DOHH2 (cell line): ENCODE measurements at regions not wholly inside any gene's neighbourhood (a gene's known extent, or its start where the extent isn't known, plus 50 kb on each side); places are given as distances from the start of the nearest gene placed in this dataset.

Experiments
- H3F3A ChIP-seq: fragments of 200-600 bp; sonication (generic), shearing (Covaris generic); 2 replicates; pipeline ENCODE4 v1.6.0; 2016; ENCODE audit warnings: antibody characterized with exemption, mild to moderate bottlenecking; ENCODE audit not compliant: control insufficient read depth, insufficient read depth
- H3K27ac ChIP-seq: fragments of 200-600 bp; sonication (generic); 2 replicates; pipeline ENCODE4 v1.5.1; 2014; ENCODE audit warnings: low read depth, mild to moderate bottlenecking, low read length, moderate library complexity
- H3K27me3 ChIP-seq: fragments of 200-600 bp; sonication (generic); 2 replicates; pipeline ENCODE4 v1.6.1; 2014; ENCODE audit warnings: mild to moderate bottlenecking, low read length, mixed read lengths; ENCODE audit not compliant: control insufficient read depth
- H3K36me3 ChIP-seq: fragments of 200-600 bp; sonication (generic); 2 replicates; pipeline ENCODE4 v1.6.1; 2014; ENCODE audit warnings: mild to moderate bottlenecking, low read length, moderate library complexity, mixed read lengths; ENCODE audit not compliant: control insufficient read depth
- H3K4me1 ChIP-seq: fragments of 200-600 bp; sonication (generic); 2 replicates; pipeline ENCODE4 v1.6.1; 2014; ENCODE audit warnings: mild to moderate bottlenecking, low read length, mixed read lengths; ENCODE audit not compliant: control insufficient read depth
- H3K4me2 ChIP-seq: fragments of 200-600 bp; sonication (generic); 2 replicates; pipeline ENCODE4 v1.6.0; 2014; ENCODE audit warnings: mild to moderate bottlenecking, low read length, moderate library complexity
- H3K4me3 ChIP-seq: fragments of 200-600 bp; sonication (generic); 2 replicates; pipeline ENCODE4 v1.5.1; 2014; ENCODE audit warnings: mild to moderate bottlenecking, low read length, mixed read lengths
- H3K79me2 ChIP-seq: fragments of 200-600 bp; sonication (generic); 2 replicates; pipeline ENCODE4 v1.6.1; 2014; ENCODE audit warnings: mild to moderate bottlenecking, low read length, mixed read lengths; ENCODE audit not compliant: control insufficient read depth
- H3K9me2 ChIP-seq: fragments of 200-600 bp; sonication (generic); replicated peaks from 2 replicates; pipeline ENCODE4 v1.6.1; 2014; ENCODE audit warnings: mild to moderate bottlenecking, low read length, mixed read lengths; ENCODE audit not compliant: control insufficient read depth
- H3K9me3 ChIP-seq: fragments of 200-600 bp; sonication (generic); 2 replicates; pipeline ENCODE4 v1.6.1; 2014; ENCODE audit warnings: antibody characterized with exemption, low read length, mixed read lengths; ENCODE audit not compliant: control insufficient read depth, insufficient read depth
- H4K20me1 ChIP-seq: fragments of 200-600 bp; sonication (generic); 2 replicates; pipeline ENCODE4 v1.6.0; 2014; ENCODE audit warnings: low read depth, mild to moderate bottlenecking, antibody characterized with exemption, low read length, moderate library complexity; ENCODE audit not compliant: control insufficient read depth, insufficient read depth
- CTCF ChIP-seq: fragments of 200-600 bp; sonication (generic); IDR thresholded peaks from one replicate; pipeline ENCODE4 v1.5.1; 2014; ENCODE audit warnings: antibody characterized with exemption, mild to moderate bottlenecking, low read depth, low read length; ENCODE audit not compliant: poor library complexity, severe bottlenecking
- EZH2phosphoT487 ChIP-seq: fragments of 200-600 bp; sonication (generic); IDR thresholded peaks from 2 replicates; pipeline ENCODE4 v1.6.1; 2017; ENCODE audit warnings: borderline replicate concordance, mild to moderate bottlenecking, antibody characterized with exemption, low read length, moderate library complexity, mixed read lengths

GRCh38 chr5:143898916-143899591 is 87.1 kb downstream of the HMHB1 start:
- Histone ChIP-seq H3K9me2 (no peaks in the 10 kb centered on the region), H3K27me3 (no peaks in the 10 kb centered on the region), H3K79me2 (no peaks in the 10 kb centered on the region), H3K36me3 (no peaks in the 10 kb centered on the region), H3K4me2 (no peak overlapping the region), H3K27ac (no peak overlapping the region), H3K9me3 (no peaks in the 10 kb centered on the region), H4K20me1 (no peaks in the 10 kb centered on the region), H3F3A (no peaks in the 10 kb centered on the region), H3K4me3 (no peak overlapping the region), H3K4me1 (no peaks in the 10 kb centered on the region)
- no peak for TF ChIP-seq EZH2phosphoT487
- no peak for TF ChIP-seq CTCF

GRCh38 chr5:143908959-143909358 is 97.0 kb downstream of the HMHB1 start:
- Histone ChIP-seq H3K9me3 (no peaks in the 10 kb centered on the region), H3K27me3 (0 out of 2 replicates have a peak, but pooled peaks cover 2% of the 10 kb centered on the region), H3K79me2 (no peaks in the 10 kb centered on the region), H3F3A (no peaks in the 10 kb centered on the region), H3K4me1 (no peaks in the 10 kb centered on the region), H3K36me3 (no peaks in the 10 kb centered on the region), H3K27ac (no peak overlapping the region), H3K4me2 (no peak overlapping the region), H3K4me3 (no peak overlapping the region), H4K20me1 (no peaks in the 10 kb centered on the region), H3K9me2 (no peaks in the 10 kb centered on the region)
- TF ChIP-seq CTCF (no peak), EZH2phosphoT487 (no peak)

- no peaks in the 10 kb centered on the region for H3K79me2 ChIP-seq
- 0 out of 2 replicates have a peak, but pooled peaks cover 2% of the 10 kb centered on the region for H3K27me3 ChIP-seq
- TF ChIP-seq CTCF (no peak), EZH2phosphoT487 (no peak)
- H3K4me2 ChIP-seq, result no peak overlapping the region
- no peaks in the 10 kb centered on the region for H3K9me3 ChIP-seq
- no peak overlapping the region for H3K4me3 ChIP-seq
- no peaks in the 10 kb centered on the region for H3F3A ChIP-seq
- H3K27ac ChIP-seq, result no peak overlapping the region
- H3K4me1 ChIP-seq, result no peaks in the 10 kb centered on the region
- H4K20me1 ChIP-seq, result no peaks in the 10 kb centered on the region
- no peaks in the 10 kb centered on the region for H3K36me3 ChIP-seq
- no peaks in the 10 kb centered on the region for H3K9me2 ChIP-seq
Observed at GRCh38 chr5:143913008-143913752, 101.2 kb downstream of the HMHB1 start.
